Astrocyte (in vitro differentiated cells and primary cell): ENCODE measurements at regions not wholly inside any gene's neighbourhood (a gene's known extent, or its start where the extent isn't known, plus 50 kb on each side); places are given as distances from the start of the nearest gene placed in this dataset.

Source experiments
- EZH2 ChIP-seq: IDR thresholded peaks from 2 replicates; pipeline ENCODE4 v1.6.1; 2012; ENCODE audit warnings: mild to moderate bottlenecking, low read length, inconsistent platforms; ENCODE audit not compliant: insufficient read depth
- TF ChIP-seq, protein P1 (sequence below): IDR thresholded peaks from 2 replicates; pipeline ENCODE4 v1.5.1; 2011; ENCODE audit warnings: low read depth, mild to moderate bottlenecking, inconsistent platforms, low read length, moderate library complexity; ENCODE audit not compliant: insufficient read depth

DNA sequence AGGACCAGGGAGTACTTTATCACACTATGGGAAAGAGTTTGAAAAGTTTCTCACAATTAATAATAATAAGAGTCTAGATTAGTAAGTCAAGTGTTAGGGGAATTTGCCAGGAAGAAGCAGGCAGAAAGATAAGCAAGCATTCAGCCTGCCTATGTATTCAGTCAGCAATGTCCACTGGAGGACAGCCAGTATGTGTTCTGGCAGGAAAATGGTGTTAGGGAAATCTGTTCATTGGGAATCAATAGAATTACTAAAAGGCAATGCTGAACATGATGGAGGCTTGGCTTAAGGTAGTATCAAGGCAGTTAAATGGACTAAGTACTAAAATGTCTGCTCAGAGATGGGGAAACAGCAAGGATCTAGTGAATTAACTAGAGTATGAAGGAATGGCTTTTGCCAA lies 221.2 kb downstream of the PPP4R3C start:
- TF ChIP-seq EZH2, result no peak
- TF ChIP-seq, protein P1, sequence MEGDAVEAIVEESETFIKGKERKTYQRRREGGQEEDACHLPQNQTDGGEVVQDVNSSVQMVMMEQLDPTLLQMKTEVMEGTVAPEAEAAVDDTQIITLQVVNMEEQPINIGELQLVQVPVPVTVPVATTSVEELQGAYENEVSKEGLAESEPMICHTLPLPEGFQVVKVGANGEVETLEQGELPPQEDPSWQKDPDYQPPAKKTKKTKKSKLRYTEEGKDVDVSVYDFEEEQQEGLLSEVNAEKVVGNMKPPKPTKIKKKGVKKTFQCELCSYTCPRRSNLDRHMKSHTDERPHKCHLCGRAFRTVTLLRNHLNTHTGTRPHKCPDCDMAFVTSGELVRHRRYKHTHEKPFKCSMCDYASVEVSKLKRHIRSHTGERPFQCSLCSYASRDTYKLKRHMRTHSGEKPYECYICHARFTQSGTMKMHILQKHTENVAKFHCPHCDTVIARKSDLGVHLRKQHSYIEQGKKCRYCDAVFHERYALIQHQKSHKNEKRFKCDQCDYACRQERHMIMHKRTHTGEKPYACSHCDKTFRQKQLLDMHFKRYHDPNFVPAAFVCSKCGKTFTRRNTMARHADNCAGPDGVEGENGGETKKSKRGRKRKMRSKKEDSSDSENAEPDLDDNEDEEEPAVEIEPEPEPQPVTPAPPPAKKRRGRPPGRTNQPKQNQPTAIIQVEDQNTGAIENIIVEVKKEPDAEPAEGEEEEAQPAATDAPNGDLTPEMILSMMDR, result no peak
